A673 (cell line): ENCODE measurements at regions not wholly inside any gene's neighbourhood (a gene's known extent, or its start where the extent isn't known, plus 50 kb on each side); places are given as distances from the start of the nearest gene placed in this dataset.

Experiments used
- BruUV-seq: library from RNA; stranded (reverse); fragments of 400-500 nt; replicated peaks from 2 replicates; lab custom pipeline; 2021; lab: Mats Ljungman, UMichigan
- CTCF ChIA-PET: fragments of 300-600 bp; sonication (Branson Sonifier 250); formaldehyde crosslinking; loops from one replicate; lab custom pipeline; 2022; ENCODE audit warnings: antibody characterized with exemption; lab: Charles Lee
- POLR2A ChIA-PET: fragments of 300-600 bp; sonication (Branson Sonifier 250); formaldehyde crosslinking; loops from one replicate; lab custom pipeline; 2022; ENCODE audit warnings: antibody characterized with exemption; ENCODE audit not compliant: low non-redundant PET; lab: Charles Lee
- DNase-seq: peaks from one replicate; pipeline ENCODE4 v3.0.0-alpha.2; 2015; ENCODE audit warnings: low spot score
- H3K27ac ChIP-seq: fragments of 200-600 bp; sonication (generic); 2 replicates; pipeline ENCODE4 v1.5.1; 2016; ENCODE audit warnings: mixed run types, low read depth, mild to moderate bottlenecking, mixed read lengths, antibody characterized with exemption, low read length; ENCODE audit not compliant: poor library complexity, severe bottlenecking
- H3K27me3 ChIP-seq: fragments of 200-600 bp; sonication (generic); replicated peaks from 2 replicates; pipeline ENCODE4 v1.6.1; 2017; ENCODE audit warnings: mixed run types, low read depth, mild to moderate bottlenecking, mixed read lengths, antibody characterized with exemption, low read length; ENCODE audit not compliant: insufficient read depth, poor library complexity
- H3K36me3 ChIP-seq: fragments of 200-600 bp; sonication (generic); 2 replicates; pipeline ENCODE4 v1.6.1; 2016; ENCODE audit warnings: mixed run types, mild to moderate bottlenecking, mixed read lengths, antibody characterized with exemption, low read length; ENCODE audit not compliant: insufficient read depth, poor library complexity, severe bottlenecking
- H3K4me1 ChIP-seq: fragments of 200-600 bp; sonication (generic); 2 replicates; pipeline ENCODE4 v1.6.1; 2017; ENCODE audit warnings: mixed run types, mild to moderate bottlenecking, mixed read lengths, antibody characterized with exemption, low read length; ENCODE audit not compliant: insufficient read depth, poor library complexity, severe bottlenecking
- H3K4me3 ChIP-seq: fragments of 200-600 bp; sonication (generic); 2 replicates; pipeline ENCODE4 v1.5.1; 2016; ENCODE audit warnings: low read depth, mixed run types, mild to moderate bottlenecking, mixed read lengths, low read length; ENCODE audit not compliant: poor library complexity, severe bottlenecking
- H3K9me3 ChIP-seq: fragments of 200-600 bp; sonication (generic); 2 replicates; pipeline ENCODE4 v1.6.1; 2016; ENCODE audit warnings: mixed run types, low read depth, mild to moderate bottlenecking, mixed read lengths, antibody characterized with exemption, low read length; ENCODE audit not compliant: poor library complexity, severe bottlenecking
- EZH2 ChIP-seq: fragments of 200-600 bp; sonication (generic); IDR thresholded peaks from 2 replicates; pipeline ENCODE4 v1.6.1; 2017; ENCODE audit warnings: borderline replicate concordance, low read depth, mild to moderate bottlenecking, mixed read lengths, antibody characterized with exemption, low read length; ENCODE audit not compliant: poor library complexity, severe bottlenecking
- intact Hi-C: fragments of 100-400 bp; cut with micrococcal nuclease; formaldehyde crosslinking; loops from one replicate; pipeline ENCODE4 v1.10.0; 2022; ENCODE audit not compliant: unreplicated experiment
- TF ChIP-seq, protein P1 (sequence below): fragments of 300-800, 200-600 bp; sonication (generic); conservative IDR thresholded peaks from 2 replicates; pipeline ENCODE4 v1.5.1; 2017; ENCODE audit warnings: low read depth, mild to moderate bottlenecking, antibody characterized with exemption, low read length, moderate library complexity, mixed read lengths

DNA sequence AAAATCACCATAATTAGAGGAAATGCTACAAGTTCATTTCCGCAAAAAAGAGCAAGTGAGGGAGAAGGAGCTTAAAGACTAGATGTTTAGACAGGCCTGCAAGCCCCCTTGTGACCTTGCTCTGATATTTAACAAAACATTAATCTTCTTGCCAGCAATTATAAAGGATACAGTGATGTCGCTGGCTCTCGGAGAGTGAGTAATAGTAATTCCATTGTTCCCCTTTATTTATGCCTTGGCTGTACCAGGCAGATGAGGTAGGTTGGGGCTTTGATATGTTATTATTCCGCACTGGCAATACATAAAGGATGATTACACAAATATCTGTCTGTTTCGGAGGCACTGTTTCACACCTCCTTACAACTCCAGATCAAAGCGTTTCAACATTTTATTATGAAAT, 204.8 kb upstream of the SALL1 start:
- intact Hi-C loops = no loop called here
- ChIA-PET CTCF (no interaction called here), POLR2A (no interaction called here)
- TF ChIP-seq, protein P1, sequence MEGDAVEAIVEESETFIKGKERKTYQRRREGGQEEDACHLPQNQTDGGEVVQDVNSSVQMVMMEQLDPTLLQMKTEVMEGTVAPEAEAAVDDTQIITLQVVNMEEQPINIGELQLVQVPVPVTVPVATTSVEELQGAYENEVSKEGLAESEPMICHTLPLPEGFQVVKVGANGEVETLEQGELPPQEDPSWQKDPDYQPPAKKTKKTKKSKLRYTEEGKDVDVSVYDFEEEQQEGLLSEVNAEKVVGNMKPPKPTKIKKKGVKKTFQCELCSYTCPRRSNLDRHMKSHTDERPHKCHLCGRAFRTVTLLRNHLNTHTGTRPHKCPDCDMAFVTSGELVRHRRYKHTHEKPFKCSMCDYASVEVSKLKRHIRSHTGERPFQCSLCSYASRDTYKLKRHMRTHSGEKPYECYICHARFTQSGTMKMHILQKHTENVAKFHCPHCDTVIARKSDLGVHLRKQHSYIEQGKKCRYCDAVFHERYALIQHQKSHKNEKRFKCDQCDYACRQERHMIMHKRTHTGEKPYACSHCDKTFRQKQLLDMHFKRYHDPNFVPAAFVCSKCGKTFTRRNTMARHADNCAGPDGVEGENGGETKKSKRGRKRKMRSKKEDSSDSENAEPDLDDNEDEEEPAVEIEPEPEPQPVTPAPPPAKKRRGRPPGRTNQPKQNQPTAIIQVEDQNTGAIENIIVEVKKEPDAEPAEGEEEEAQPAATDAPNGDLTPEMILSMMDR = no peak
- TF ChIP-seq EZH2 = no peak
- Histone ChIP-seq H3K4me1 (no peaks in the 10 kb centered on the region), H3K9me3 (no peaks in the 10 kb centered on the region), H3K4me3 (no peak overlapping the region), H3K36me3 (no peaks in the 10 kb centered on the region), H3K27me3 (no peaks in the 10 kb centered on the region), H3K27ac (no peak overlapping the region)
- no peak for DNase-seq
- BruUV-seq = no TSS peak

DNA sequence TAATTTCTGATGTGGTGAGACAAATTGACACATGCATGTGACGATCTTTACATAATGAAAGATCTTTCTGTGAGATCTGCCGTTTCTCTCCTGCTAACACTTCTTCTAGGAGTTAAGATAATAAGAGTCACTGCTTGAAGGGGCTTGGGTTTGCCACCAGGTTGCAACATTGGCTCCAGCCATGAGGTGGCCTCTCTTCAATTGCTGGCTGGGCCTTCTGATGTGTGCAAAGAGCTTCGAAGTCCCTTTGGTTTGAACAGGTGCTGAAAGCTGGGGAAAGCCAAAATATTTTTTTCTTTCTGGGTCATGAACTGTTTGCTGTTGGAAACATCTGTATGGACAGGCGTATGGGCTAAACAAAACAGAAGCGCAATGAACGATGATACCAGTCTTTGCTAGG, 204.1 kb upstream of the SALL1 start:
- Histone ChIP-seq H3K27me3 (no peaks in the 10 kb centered on the region), H3K4me1 (no peaks in the 10 kb centered on the region), H3K27ac (no peak overlapping the region), H3K36me3 (no peaks in the 10 kb centered on the region), H3K9me3 (no peaks in the 10 kb centered on the region), H3K4me3 (no peak overlapping the region)
- ChIA-PET POLR2A (no interaction called here), CTCF (no interaction called here)
- intact Hi-C loops = no loop called here
- BruUV-seq = no TSS peak
- DNase-seq = no peak
- no peak for TF ChIP-seq EZH2
- TF ChIP-seq, protein P1 = no peak

DNA sequence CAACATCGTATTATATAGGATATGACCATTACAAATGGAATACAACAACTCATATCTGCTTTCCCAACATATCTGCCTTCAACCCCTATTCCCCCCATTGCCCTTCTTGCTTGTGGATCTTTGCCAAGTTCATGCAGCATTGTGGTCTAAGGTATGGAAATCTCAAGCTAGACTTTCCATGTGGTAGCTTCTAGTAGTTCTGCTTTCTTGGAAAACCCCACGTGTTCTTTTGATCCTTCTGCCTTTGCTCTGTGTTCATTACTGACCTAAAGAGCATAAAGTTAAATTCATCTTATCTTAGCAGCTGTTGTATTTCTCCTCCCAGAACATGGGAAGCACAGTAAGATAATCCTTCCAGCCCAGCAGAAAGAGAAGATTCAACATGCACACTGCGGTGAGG, 202.0 kb upstream of the SALL1 start:
- intact Hi-C loops = no loop called here
- no peak overlapping the region for H3K4me3 ChIP-seq
- no peak for DNase-seq
- no peaks in the 10 kb centered on the region for H3K4me1 ChIP-seq
- no peaks in the 10 kb centered on the region for H3K9me3 ChIP-seq
- no peaks in the 10 kb centered on the region for H3K36me3 ChIP-seq
- POLR2A ChIA-PET = no interaction called here
- no TSS peak for BruUV-seq
- H3K27ac ChIP-seq = no peak overlapping the region
- no peaks in the 10 kb centered on the region for H3K27me3 ChIP-seq
- TF ChIP-seq, protein P1 = no peak
- no peak for TF ChIP-seq EZH2
- CTCF ChIA-PET = interaction anchor here (0.6 kb wide), 1 partner anchor 231 kb away, joined by 9 read pairs; no protein-coding TSS in a partner anchor
